HCT116 (cell line): ENCODE measurements at regions not wholly inside any gene's neighbourhood (a gene's known extent, or its start where the extent isn't known, plus 50 kb on each side); places are given as distances from the start of the nearest gene placed in this dataset.

Source experiments
- CTCF ChIP-seq, 3 experiments: fragments of 200-600 bp in 1 of 3; sonication (generic) in 1 of 3; IDR thresholded peaks in 2 of 3; conservative IDR thresholded peaks in 1 of 3; 2 replicates each; pipeline ENCODE4 v1.5.1; 2012 to 2017; ENCODE audit warnings: low read depth in 2 of 3, low read length in 2 of 3, antibody characterized with exemption in 1 of 3, borderline replicate concordance in 1 of 3, control low read depth in 1 of 3, mild to moderate bottlenecking in 1 of 3, mixed read lengths in 1 of 3, mixed run types in 1 of 3, moderate library complexity in 1 of 3; ENCODE audit not compliant: insufficient read depth in 1 of 3
- EZH2 ChIP-seq: fragments of 200-600 bp; sonication (generic); IDR thresholded peaks from 2 replicates; pipeline ENCODE4 v1.6.1; 2017; ENCODE audit warnings: antibody characterized with exemption, mixed run types
- EZH2phosphoT487 ChIP-seq: fragments of 200-600 bp; IDR thresholded peaks from 2 replicates; pipeline ENCODE4 v1.6.1; 2018; ENCODE audit warnings: antibody characterized with exemption, borderline replicate concordance
- POLR2A ChIP-seq: IDR thresholded peaks from 2 replicates; pipeline ENCODE4 v1.7.0; 2011; ENCODE audit warnings: borderline replicate concordance; ENCODE audit not compliant: insufficient read depth, insufficient read length; ENCODE audit errors: extremely low read depth
- RAD21 ChIP-seq: IDR thresholded peaks from 2 replicates; pipeline ENCODE4 v1.6.1; 2012; ENCODE audit warnings: low read depth, mild to moderate bottlenecking
- REST ChIP-seq: IDR thresholded peaks from 2 replicates; pipeline ENCODE4 v1.6.1; 2012; ENCODE audit warnings: low read depth
- TCF7L2 ChIP-seq: IDR thresholded peaks from 2 replicates; pipeline ENCODE4 v1.7.0; 2011; ENCODE audit warnings: borderline replicate concordance, inconsistent platforms; ENCODE audit not compliant: insufficient read depth, insufficient read length; ENCODE audit errors: extremely low read depth
- YY1 ChIP-seq: IDR thresholded peaks from 2 replicates; pipeline ENCODE4 v1.6.1; 2011; ENCODE audit warnings: low read length, low read depth, moderate library complexity, mild to moderate bottlenecking; ENCODE audit not compliant: insufficient replicate concordance; ENCODE audit errors: extremely low read depth
- ZBTB33 ChIP-seq: IDR thresholded peaks from 2 replicates; pipeline ENCODE4 v1.6.1; 2011; ENCODE audit warnings: mild to moderate bottlenecking, low read length, moderate library complexity; ENCODE audit not compliant: insufficient replicate concordance; ENCODE audit errors: extremely low read depth
- ZFX ChIP-seq: fragments of 450-650 bp; IDR thresholded peaks from 2 replicates; pipeline ENCODE4 v1.6.1; 2017
- ZNF274 ChIP-seq: fragments of 200-500 bp; sonication (Bioruptor generic); IDR thresholded peaks from 2 replicates; pipeline ENCODE4 v1.6.1; 2014; ENCODE audit warnings: mild to moderate bottlenecking, low read depth, low read length, inconsistent platforms

GRCh38 chr22:46041642-46042041, 64.7 kb upstream of the WNT7B start:
- TF ChIP-seq ZFX (no peak), CTCF (IDR thresholded peaks at IDR 0.05 in 2 of 3, conservative IDR thresholded peaks at IDR 0.05 in 1 of 3; ENCODE audit: borderline replicate concordance in 1 of 3, insufficient read depth in 1 of 3, low read depth in 2 of 3, low read length in 2 of 3) (no peak), POLR2A (no peak), RAD21 (no peak), TCF7L2 (no peak), ZBTB33 (no peak), REST (no peak), YY1 (no peak), EZH2 (no peak), ZNF274 (no peak), EZH2phosphoT487 (no peak)
